HEK293T (cell line): ENCODE measurements at regions not wholly inside any gene's neighbourhood (a gene's known extent, or its start where the extent isn't known, plus 50 kb on each side); places are given as distances from the start of the nearest gene placed in this dataset.

Source experiments
- ARNT ChIP-seq: fragments of 450-650 bp; IDR thresholded peaks from 2 replicates; pipeline ENCODE4 v1.6.1; 2017; ENCODE audit warnings: mild to moderate bottlenecking
- ELF4 ChIP-seq: fragments of 450-650 bp; IDR thresholded peaks from 2 replicates; pipeline ENCODE4 v1.6.1; 2017; ENCODE audit warnings: antibody characterized with exemption
- FOXA1 ChIP-seq: fragments of 450-650 bp; IDR thresholded peaks from 2 replicates; pipeline ENCODE4 v1.6.1; 2016; ENCODE audit warnings: mild to moderate bottlenecking
- FOXK2 ChIP-seq: fragments of 450-650 bp; IDR thresholded peaks from 2 replicates; pipeline ENCODE4 v1.6.1; 2016; ENCODE audit warnings: mild to moderate bottlenecking
- FOXM1 ChIP-seq: fragments of 450-650 bp; IDR thresholded peaks from 2 replicates; pipeline ENCODE4 v1.6.1; 2017; ENCODE audit warnings: mild to moderate bottlenecking, borderline replicate concordance
- HDGF ChIP-seq: fragments of 450-650 bp; IDR thresholded peaks from 2 replicates; pipeline ENCODE4 v1.6.1; 2017; ENCODE audit warnings: antibody characterized with exemption, borderline replicate concordance
- L3MBTL2 ChIP-seq: fragments of 450-650 bp; conservative IDR thresholded peaks from 2 replicates; pipeline ENCODE4 v1.6.1; 2016; ENCODE audit warnings: mild to moderate bottlenecking
- LEF1 ChIP-seq: fragments of 450-650 bp; IDR thresholded peaks from 2 replicates; pipeline ENCODE4 v1.6.1; 2017; ENCODE audit warnings: mild to moderate bottlenecking, borderline replicate concordance
- NFRKB ChIP-seq: fragments of 450-650 bp; IDR thresholded peaks from 2 replicates; pipeline ENCODE4 v1.6.1; 2016; ENCODE audit warnings: mild to moderate bottlenecking, moderate library complexity
- SP1 ChIP-seq: fragments of 450-650 bp; IDR thresholded peaks from 2 replicates; pipeline ENCODE4 v1.6.1; 2017
- SUZ12 ChIP-seq: fragments of 450-650 bp; IDR thresholded peaks from 2 replicates; pipeline ENCODE4 v1.6.1; 2016; ENCODE audit warnings: mild to moderate bottlenecking
- TARDBP ChIP-seq: fragments of 450-650 bp; IDR thresholded peaks from 2 replicates; pipeline ENCODE4 v1.6.1; 2016
- ZNF384 ChIP-seq: fragments of 450-650 bp; IDR thresholded peaks from 2 replicates; pipeline ENCODE4 v1.6.1; 2016
- TF ChIP-seq, protein P1 (sequence below): fragments of 450-650 bp; IDR thresholded peaks from 2 replicates; pipeline ENCODE4 v1.6.1; 2016

GRCh38 chr10:43976292-43976691 lies 327.6 kb upstream of the ZNF32 start:
- TF ChIP-seq, protein P1, sequence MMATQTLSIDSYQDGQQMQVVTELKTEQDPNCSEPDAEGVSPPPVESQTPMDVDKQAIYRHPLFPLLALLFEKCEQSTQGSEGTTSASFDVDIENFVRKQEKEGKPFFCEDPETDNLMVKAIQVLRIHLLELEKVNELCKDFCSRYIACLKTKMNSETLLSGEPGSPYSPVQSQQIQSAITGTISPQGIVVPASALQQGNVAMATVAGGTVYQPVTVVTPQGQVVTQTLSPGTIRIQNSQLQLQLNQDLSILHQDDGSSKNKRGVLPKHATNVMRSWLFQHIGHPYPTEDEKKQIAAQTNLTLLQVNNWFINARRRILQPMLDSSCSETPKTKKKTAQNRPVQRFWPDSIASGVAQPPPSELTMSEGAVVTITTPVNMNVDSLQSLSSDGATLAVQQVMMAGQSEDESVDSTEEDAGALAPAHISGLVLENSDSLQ = no peak
- TF ChIP-seq SP1 (no peak), TARDBP (no peak), L3MBTL2 (no peak), NFRKB (no peak), FOXK2 (no peak), HDGF (no peak), FOXM1 (no peak), ZNF384 (no peak), ELF4 (no peak), LEF1 (no peak), FOXA1 (no peak), SUZ12 (no peak), ARNT (no peak)
